GM19035 (cell line): ENCODE measurements at regions not wholly inside any gene's neighbourhood (a gene's known extent, or its start where the extent isn't known, plus 50 kb on each side); places are given as distances from the start of the nearest gene placed in this dataset.

Experiments
- ATAC-seq: cut with Tn5 transposase; IDR thresholded peaks from one replicate; pipeline ENCODE4 v1.9.1; 2021; ENCODE audit not compliant: unreplicated experiment

- ATAC-seq, result peak; percentile 75
Measured at GRCh38 chr5:88666761-88667495, 216.1 kb downstream of the MEF2C start.

DNA sequence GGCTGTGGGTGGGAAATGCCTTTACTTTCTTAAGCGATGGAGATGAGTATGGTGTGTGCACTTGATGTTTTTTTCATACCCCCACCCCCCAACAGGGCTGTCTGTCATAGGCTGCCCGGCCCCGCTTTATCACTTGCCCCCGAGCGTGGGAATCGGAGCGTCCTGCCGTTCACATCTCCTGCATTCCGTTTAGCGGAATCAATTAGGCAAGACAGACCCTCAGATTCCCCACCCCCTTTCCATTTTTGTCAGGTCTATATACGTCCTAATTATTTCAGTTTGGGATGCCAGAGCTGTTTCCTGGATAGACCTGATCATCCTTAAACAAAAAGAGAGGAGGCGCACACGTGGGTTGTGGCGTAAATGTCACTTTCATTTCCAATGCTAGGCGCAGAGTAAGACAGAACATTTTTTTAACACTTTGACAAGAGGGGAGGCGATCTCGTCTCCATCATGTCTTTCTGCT lies 217.2 kb downstream of the MEF2C start:
- no peak for ATAC-seq

DNA sequence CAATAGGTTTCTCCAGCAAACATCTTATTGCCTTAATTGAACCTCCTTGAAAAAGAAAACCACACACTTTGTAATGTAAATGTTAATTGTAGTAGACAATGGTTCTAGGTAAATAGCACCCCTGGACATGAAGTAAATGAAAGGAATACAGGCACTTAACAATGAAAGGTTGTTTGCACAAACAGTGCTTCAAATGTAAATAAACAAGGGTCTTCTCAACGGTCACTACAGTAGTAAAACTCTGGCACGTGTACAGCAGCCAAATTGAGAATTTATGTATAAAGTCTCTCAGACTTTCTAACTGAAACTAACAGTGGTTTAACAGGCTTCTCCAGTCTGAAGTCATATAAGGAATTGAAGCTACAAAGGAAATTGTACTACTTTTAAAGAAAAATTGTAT lies 218.3 kb downstream of the MEF2C start:
- ATAC-seq, result no peak

- no peak for ATAC-seq
Measured at GRCh38 chr5:88663793-88664216, 219.2 kb downstream of the MEF2C start.

GRCh38 chr5:88662846-88663245 lies 220.1 kb downstream of the MEF2C start:
- ATAC-seq, result no peak

GRCh38 chr5:88661806-88662207 lies 221.2 kb downstream of the MEF2C start:
- no peak for ATAC-seq

- ATAC-seq, result peak; percentile 74
Measured at GRCh38 chr5:88660947-88661805, 221.8 kb downstream of the MEF2C start.

DNA sequence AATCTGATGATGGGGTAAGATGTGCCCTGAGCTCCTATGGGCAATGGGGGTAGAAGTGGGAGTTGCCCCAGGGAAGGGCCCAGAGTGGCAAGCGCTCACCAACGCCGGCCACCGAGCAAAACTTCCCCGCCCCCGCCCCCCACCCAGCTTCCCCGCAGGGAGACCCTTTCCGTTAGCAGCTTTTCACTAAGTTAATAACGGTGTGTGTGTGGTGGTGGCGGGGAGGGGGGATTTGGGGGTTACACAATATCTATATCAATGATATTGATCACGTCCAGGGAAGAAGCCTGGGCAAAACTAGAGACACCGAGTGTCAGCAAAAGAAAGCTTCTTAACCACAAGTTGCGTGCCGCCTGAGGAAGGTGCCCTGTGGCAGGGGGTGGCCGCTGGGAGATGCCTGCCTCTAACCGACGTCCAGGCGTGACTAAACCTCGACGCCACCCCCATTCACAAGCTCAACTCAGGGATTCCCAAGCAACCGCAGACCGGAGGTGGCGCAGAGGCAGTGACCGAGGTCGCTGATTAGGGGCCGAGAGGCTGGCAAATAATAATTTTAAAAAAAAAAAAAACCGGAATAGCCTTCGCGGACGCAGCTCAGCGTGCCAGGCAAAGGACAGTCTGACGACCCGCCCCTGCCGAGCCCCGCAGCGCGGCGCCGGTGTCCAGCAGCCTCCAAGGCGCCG lies 222.6 kb downstream of the MEF2C start:
- peak; percentile 33 for ATAC-seq

DNA sequence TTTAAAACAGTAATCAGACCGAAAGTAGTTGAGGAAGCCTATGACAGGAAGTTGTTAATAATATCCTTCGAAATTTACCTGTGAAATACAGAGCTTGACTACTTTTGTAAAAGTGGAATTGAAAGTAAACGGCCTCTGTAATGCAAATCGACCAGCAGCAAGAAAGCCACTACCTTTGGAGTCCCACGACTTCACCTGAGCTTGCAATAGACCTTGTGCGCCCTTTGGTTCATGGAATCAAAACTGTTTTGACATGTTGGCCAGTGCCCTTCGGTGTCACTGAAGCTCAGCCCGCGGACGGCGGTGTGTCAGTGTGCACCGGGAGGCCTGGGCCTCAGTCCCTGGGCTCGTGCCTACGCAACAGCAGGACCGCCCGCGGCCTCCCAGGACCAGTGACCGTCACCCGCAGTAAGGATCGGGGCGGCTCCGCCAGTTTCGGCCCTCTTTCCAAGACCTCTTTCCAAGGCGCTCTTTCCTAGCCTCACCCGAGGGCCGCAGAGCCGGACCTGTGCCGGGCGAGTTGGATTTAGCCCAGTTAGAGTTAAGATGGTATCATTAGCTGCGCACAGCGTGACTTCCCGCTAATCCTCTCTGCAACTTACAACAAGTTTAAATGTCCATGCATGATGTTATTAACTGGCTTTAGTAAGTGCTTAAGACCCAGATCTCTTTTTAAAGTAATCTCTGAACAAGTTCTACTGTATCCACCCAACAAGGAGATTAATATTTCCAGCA lies 223.3 kb downstream of the MEF2C start:
- peak; percentile 44 for ATAC-seq

DNA sequence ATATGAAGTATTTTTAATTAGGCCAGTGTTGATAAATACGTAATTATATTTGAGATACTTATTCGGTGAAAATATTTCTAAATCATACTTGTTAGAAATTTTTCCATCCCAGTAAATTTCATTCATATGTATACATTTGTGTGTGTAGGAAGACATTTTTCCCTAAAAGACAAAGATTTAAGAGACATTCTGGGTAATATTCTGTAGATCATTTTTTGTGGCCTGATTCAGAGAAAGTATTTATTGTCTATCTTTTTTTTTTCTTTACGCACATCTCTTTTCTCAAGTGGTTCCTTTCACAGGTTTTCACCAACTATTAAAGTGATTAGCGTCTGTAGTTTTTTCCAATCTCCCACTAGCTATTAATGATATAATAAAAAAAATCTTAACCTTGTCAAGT lies 224.1 kb downstream of the MEF2C start:
- no peak for ATAC-seq

DNA sequence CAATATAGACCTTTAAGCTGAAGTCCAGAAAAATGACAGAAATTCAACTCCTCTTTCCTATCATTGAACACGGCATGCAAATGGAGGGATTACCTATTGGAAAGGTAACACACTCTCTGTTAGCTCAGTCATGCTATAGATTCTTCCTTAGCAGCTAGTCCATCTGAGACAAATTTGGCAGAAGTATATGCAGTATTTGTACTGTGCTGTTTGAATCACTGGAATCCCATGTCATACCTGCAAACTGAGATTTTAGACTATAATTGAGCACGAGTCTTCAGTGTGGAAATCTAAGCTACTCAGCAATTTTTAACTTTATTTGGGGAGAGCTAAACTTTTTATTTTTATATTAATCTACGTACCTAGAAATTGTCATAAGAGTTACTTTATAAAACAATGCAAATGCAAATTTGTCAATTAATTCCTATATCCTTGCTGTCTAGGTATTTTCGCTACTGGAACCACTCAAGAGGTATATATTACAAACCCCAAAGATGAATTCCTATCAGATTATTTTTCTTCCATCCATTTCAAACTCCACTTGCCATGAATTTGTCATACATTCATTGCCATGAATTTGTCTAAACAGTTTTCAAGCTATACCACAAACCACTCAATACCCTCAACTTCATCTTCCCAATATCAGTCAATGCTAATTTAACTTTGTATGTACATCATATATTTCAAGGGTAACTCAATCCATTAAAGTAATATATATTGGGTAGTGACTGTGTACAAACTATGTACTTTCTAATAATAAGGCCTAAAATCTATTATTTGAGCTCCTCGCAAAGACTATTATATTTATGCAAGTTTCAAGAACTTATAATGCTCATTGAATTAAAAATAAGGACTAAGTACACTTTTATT lies 224.8 kb downstream of the MEF2C start:
- no peak for ATAC-seq

GRCh38 chr5:88657136-88657535 lies 225.8 kb downstream of the MEF2C start:
- no peak for ATAC-seq

GRCh38 chr5:88656221-88656950 lies 226.6 kb downstream of the MEF2C start:
- ATAC-seq, result no peak

DNA sequence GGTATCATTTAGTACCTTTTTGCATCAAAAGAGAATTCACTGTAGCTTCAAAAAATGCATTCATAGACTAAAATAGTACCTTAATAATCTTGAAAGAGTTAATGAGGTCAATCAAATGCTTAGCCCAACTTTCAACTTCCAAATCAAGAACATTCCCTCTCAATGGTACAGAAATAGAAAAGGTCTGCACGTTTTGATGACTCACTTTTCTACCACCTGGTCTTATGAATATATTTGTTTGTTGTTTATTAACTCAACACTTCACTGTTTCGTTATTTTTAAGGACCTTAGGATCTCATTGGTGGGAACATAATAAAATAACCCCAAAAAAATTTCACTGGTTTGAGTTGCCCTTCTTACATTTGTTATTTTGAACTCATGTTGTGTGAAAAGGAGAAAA lies 229.5 kb downstream of the MEF2C start:
- ATAC-seq, result no peak

GRCh38 chr5:88647901-88648300 lies 235.1 kb downstream of the MEF2C start:
- no peak for ATAC-seq

DNA sequence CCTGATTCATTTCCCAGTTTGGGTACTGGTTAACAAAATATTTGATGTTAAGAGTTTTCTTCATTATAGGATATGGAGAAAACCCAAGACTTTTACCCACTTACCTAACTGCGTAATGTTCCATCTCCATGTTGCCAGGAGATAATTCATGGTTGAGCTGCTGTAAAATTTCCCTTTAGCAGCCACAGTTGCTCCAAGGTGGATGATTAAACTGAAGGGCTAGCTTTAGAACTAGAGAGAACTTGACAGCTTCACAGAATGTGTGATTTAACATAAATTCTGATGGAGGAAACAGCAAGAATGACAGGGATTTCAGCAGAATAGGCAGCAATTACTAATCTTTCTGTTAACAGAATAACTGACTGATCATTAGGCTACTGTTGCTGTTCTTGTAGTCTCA lies 236.1 kb downstream of the MEF2C start:
- ATAC-seq, result no peak

GRCh38 chr5:88644676-88645075 lies 238.3 kb downstream of the MEF2C start:
- no peak for ATAC-seq

DNA sequence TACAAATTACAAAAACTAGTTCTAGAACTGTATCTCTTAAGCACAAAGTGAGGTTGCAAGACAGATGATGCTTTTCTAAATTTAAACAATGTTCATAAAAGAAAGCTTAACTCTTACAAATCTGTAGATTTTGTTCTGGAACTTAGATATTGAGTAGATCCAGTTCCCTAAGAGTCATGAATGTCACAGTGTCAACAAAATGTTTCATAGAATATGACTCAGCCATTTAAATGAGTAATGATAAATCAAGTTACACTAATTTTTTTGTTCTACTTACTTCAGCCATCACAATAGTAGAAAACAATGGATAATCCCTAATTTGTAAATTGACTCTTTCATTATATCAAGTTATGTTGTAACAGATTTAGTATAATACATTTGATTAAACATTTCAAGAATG lies 239.7 kb downstream of the MEF2C start:
- ATAC-seq, result no peak

DNA sequence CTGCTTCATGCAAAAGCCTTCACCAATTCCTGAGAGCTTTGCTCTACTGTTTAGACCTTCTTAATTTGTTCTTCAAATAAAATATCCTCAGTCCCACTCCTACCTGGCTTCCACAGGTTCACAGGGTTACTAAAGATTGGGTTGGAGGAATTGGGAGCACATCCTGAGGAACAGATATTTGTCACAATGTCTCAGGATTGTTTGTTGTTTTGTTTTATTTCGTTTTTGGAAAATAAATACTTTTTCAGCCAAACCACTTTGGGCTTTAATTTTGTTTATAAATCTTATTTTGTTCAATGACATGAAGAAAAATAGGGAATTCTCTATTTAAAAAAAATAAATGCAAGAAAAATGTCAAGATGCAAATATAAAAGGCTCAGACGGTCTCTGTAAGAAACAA lies 249.0 kb downstream of the MEF2C start:
- no peak for ATAC-seq
